ENCODE measurements at regions not wholly inside any gene's neighbourhood (a gene's known extent, or its start where the extent isn't known, plus 50 kb on each side); places are given as distances from the start of the nearest gene placed in this dataset.
"Not testable (repeated sequence)": the region's sequence is repeated elsewhere in the genome, so short reads cannot be mapped to it uniquely, and the experiment has no call there.

DNA sequence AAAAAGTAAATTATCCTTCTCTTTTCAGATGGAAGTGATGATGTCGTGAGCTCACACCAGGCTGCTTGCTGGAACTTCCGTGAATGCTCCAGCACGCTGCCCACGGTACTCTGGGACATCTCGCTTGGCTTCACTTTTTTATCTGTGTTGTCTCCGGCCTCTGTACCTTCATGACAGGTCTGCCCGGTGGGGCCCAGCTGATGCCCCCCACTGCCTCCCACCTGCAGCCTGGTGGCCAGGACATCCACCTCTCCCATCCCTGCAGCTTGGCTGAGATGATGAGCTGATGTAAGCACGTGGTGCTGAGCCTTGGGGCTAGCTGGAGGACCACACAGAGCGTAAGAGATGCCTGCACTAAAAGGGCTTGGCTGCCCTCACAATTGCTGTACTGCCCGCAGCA, 59.0 kb upstream of the HELT start:
- Histone ChIP-seq H3K27ac (ENCODE audit: low read length) (no peak overlapping the region), H3K9me3 (ENCODE audit: control insufficient read depth in 1 of 2, low read length in 2 of 2) (no peaks in the 10 kb centered on the region), H3K4me3 (ENCODE audit: low read depth in 1 of 2, low read length in 2 of 2) (no peak overlapping the region), H3K4me1 (ENCODE audit: control insufficient read depth in 1 of 2, insufficient read depth in 2 of 2, low read length in 2 of 2) (no peaks in the 10 kb centered on the region), H3K36me3 (ENCODE audit: control insufficient read depth in 1 of 2, insufficient read depth in 2 of 2, low read length in 2 of 2) (no peaks in the 10 kb centered on the region), H3K27me3 (ENCODE audit: low read depth, low read length) (no peaks in the 10 kb centered on the region)

DNA sequence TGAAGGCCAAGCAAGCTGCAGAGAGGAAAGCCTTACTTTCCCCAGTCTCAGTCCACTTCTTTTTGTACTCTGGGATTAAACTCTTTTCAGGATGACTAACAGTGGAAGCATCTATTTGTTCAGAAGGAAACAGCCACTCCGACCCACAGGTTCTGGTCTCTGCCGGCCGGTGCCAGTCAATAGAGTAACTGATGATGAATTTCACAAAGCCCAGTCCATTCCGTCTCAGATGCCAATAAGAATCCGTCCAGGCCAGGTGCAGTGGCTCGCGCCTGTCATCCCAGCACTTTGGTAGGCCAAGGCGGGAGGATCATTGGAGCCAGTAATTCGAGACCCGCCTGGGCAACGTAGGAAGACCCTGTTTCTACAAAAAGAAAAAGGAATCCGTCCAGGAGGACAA, 58.5 kb upstream of the HELT start:
- no peaks in the 10 kb centered on the region for H3K36me3 ChIP-seq (ENCODE audit: control insufficient read depth in 1 of 2, insufficient read depth in 2 of 2, low read length in 2 of 2)
- H3K4me3 ChIP-seq (ENCODE audit: low read depth in 1 of 2, low read length in 2 of 2) = no peak overlapping the region
- H3K4me1 ChIP-seq (ENCODE audit: control insufficient read depth in 1 of 2, insufficient read depth in 2 of 2, low read length in 2 of 2) = no peaks in the 10 kb centered on the region
- H3K9me3 ChIP-seq (ENCODE audit: control insufficient read depth in 1 of 2, low read length in 2 of 2) = no peaks in the 10 kb centered on the region
- H3K27ac ChIP-seq (ENCODE audit: low read length) = no peak overlapping the region
- H3K27me3 ChIP-seq (ENCODE audit: low read depth, low read length) = no peaks in the 10 kb centered on the region

DNA sequence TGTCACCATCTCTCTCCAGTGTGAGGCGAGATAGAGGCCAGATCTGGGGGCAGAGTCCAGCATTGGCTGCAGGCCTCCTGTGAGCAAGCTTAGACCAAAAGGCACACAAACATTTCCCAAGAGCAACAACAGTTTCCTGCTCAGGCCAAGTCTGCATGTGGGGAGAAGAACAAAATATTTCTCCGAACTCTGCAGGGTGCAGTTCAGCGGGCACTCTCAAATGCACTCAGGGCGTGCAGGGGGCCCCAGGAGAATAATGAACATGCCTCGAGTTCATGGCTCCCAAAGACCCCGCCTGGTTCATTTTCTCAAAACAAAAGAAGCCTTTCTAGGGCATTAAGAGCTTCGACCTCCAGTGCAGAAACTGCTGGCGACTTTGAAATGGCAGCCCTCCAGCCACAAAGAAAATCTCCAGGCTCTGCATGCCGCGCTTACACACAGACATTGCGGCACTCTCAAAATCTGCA, 57.8 kb upstream of the HELT start:
- no peaks in the 10 kb centered on the region for H3K36me3 ChIP-seq (ENCODE audit: control insufficient read depth in 1 of 2, insufficient read depth in 2 of 2, low read length in 2 of 2)
- no peaks in the 10 kb centered on the region for H3K9me3 ChIP-seq (ENCODE audit: control insufficient read depth in 1 of 2, low read length in 2 of 2)
- H3K4me3 ChIP-seq (ENCODE audit: low read depth in 1 of 2, low read length in 2 of 2) = no peak overlapping the region
- H3K27ac ChIP-seq (ENCODE audit: low read length) = no peak overlapping the region
- H3K27me3 ChIP-seq (ENCODE audit: low read depth, low read length) = no peaks in the 10 kb centered on the region
- H3K4me1 ChIP-seq (ENCODE audit: control insufficient read depth in 1 of 2, insufficient read depth in 2 of 2, low read length in 2 of 2) = no peaks in the 10 kb centered on the region

DNA sequence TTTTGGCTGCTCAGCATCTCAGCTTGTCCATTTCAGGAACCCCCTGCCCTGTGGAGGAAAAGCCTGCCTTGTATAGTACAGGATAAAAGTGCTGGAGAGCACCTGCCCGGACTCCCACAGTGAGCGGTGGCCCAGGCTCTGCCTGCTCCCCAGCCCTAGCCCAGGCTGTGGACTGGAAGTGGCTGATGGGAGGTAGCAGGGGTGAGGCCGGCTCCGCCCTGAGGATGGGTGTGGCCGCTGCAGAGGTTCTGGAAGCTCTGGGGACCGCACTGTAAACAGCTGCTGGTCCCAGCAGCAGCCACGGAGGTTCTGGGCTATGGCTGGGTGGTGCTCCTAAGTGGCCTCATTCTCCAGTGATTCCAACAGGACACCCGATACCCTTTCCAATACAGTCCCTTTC, 56.6 kb upstream of the HELT start:
- Histone ChIP-seq H3K9me3 (ENCODE audit: control insufficient read depth in 1 of 2, low read length in 2 of 2) (no peaks in the 10 kb centered on the region), H3K36me3 (ENCODE audit: control insufficient read depth in 1 of 2, insufficient read depth in 2 of 2, low read length in 2 of 2) (no peaks in the 10 kb centered on the region), H3K27me3 (ENCODE audit: low read depth, low read length) (no peaks in the 10 kb centered on the region), H3K4me1 (ENCODE audit: control insufficient read depth in 1 of 2, insufficient read depth in 2 of 2, low read length in 2 of 2) (no peaks in the 10 kb centered on the region), H3K27ac (ENCODE audit: low read length) (no peak overlapping the region), H3K4me3 (ENCODE audit: low read depth in 1 of 2, low read length in 2 of 2) (no peak overlapping the region)

DNA sequence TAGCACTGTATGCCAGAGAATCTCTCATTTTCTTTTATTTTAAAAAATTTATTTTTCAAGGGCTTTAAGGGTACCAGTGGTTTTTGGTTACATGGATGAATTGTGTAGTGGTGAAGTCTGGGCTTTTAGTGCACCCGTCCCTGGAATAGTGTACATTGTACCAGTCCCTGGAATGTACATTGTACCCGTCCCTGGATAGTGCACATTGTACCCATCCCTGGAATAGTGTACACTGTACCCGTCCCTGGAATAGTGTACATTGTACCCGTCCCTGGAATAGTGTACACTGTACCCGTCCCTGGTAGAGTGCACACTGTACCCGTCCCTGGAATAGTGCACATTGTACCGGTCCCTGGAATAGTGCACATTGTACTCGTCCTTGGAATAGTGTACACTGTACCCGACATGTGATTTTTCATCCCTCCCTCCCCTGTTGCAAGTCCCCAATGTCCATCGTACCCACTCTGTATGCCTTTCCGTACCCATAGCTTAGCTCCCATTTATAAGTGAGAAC, 56.1 kb upstream of the HELT start:
- no peaks in the 10 kb centered on the region for H3K36me3 ChIP-seq (ENCODE audit: control insufficient read depth in 1 of 2, insufficient read depth in 2 of 2, low read length in 2 of 2)
- no peaks in the 10 kb centered on the region for H3K4me1 ChIP-seq (ENCODE audit: control insufficient read depth in 1 of 2, insufficient read depth in 2 of 2, low read length in 2 of 2)
- H3K9me3 ChIP-seq (ENCODE audit: control insufficient read depth in 1 of 2, low read length in 2 of 2) = no peaks in the 10 kb centered on the region
- no peaks in the 10 kb centered on the region for H3K27me3 ChIP-seq (ENCODE audit: low read depth, low read length)
- no peak overlapping the region for H3K27ac ChIP-seq (ENCODE audit: low read length)
- H3K4me3 ChIP-seq (ENCODE audit: low read depth in 1 of 2, low read length in 2 of 2) = no peak overlapping the region

DNA sequence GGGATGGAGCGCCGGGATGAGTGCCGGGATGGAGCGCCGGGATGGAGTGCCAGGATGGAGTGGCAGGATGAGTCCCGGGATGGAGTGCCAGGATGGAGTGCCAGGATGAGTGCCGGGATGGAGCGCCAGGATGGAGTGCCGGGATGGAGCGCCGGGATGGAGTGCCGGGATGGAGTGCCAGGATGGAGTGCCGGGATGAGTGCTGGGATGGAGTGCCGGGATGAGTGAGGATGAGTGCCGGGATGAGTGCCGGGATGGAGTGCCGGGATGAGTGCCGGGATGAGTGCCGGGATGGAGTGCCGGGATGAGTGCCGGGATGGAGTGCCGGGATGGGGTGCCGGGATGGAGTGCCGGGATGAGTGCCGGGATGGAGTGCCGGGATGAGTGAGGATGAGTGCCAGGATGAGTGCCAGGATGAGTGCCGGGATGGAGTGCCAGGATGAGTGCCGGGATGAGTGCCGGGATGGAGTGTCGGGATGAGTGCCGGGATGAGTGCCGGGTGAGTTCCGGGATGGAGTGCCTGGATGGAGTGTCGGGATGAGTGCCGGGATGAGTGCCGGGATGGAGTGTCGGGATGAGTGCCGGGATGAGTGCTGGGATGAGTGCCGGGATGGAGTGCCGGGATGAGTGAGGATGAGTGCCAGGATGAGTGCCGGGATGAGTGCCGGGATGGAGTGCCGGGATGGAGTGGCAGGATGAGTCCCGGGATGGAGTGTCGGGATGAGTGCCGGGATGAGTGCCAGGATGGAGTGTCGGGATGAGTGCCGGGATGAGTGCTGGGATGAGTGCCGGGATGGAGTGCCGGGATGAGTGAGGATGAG, 52.9 kb upstream of the HELT start:
- H3K4me3 ChIP-seq (ENCODE audit: low read depth in 1 of 2, low read length in 2 of 2); H3K27ac ChIP-seq (ENCODE audit: low read length); H3K9me3 ChIP-seq (ENCODE audit: control insufficient read depth in 1 of 2, low read length in 2 of 2); H3K36me3 ChIP-seq (ENCODE audit: control insufficient read depth in 1 of 2, insufficient read depth in 2 of 2, low read length in 2 of 2); H3K27me3 ChIP-seq (ENCODE audit: low read depth, low read length); H3K4me1 ChIP-seq (ENCODE audit: control insufficient read depth in 1 of 2, insufficient read depth in 2 of 2, low read length in 2 of 2): not testable (repeated sequence)

DNA sequence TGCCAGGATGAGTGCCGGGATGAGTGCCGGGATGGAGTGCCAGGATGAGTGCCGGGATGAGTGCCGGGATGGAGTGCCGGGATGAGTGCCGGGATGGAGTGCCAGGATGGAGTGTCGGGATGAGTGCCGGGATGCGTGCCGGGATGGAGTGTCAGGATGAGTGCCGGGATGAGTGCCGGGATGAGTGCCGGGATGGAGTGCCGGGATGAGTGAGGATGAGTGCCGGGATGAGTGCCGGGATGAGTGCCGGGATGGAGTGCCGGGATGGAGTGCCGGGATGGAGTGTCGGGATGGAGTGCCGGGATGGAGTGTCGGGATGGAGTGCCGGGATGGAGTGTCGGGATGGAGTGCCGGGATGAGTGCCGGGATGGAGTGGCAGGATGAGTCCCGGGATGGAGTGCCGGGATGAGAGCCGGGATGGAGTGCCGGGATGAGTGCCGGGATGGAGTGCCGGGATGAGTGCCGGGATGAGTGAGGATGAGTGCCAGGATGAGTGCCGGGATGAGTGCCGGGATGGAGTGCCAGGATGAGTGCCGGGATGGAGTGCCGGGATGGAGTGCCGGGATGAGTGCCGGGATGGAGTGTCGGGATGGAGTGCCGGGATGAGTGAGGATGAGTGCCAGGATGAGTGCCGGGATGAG, 52.1 kb upstream of the HELT start:
- H3K9me3 ChIP-seq (ENCODE audit: control insufficient read depth in 1 of 2, low read length in 2 of 2); H3K4me1 ChIP-seq (ENCODE audit: control insufficient read depth in 1 of 2, insufficient read depth in 2 of 2, low read length in 2 of 2); H3K27ac ChIP-seq (ENCODE audit: low read length); H3K36me3 ChIP-seq (ENCODE audit: control insufficient read depth in 1 of 2, insufficient read depth in 2 of 2, low read length in 2 of 2); H3K27me3 ChIP-seq (ENCODE audit: low read depth, low read length); H3K4me3 ChIP-seq (ENCODE audit: low read depth in 1 of 2, low read length in 2 of 2): not testable (repeated sequence)

DNA sequence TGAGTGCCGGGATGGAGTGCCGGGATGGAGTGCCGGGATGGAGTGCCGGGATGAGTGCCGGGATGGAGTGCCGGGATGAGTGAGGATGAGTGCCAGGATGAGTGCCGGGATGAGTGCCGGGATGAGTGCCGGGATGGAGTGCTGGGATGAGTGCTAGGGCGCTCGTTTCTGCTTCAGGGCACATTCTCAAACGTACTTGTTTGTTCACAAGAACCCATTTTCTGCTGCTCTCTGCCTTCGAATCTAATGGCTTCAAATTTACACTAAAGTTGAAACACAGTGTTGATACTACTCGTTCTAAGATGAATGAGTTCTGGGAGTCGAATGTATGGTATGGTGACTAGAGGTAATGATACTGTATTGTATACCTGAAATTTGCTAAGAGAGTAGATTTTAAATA, 50.6 kb upstream of the HELT start:
- H3K27ac ChIP-seq (ENCODE audit: low read length); H3K36me3 ChIP-seq (ENCODE audit: control insufficient read depth in 1 of 2, insufficient read depth in 2 of 2, low read length in 2 of 2); H3K9me3 ChIP-seq (ENCODE audit: control insufficient read depth in 1 of 2, low read length in 2 of 2); H3K27me3 ChIP-seq (ENCODE audit: low read depth, low read length); H3K4me1 ChIP-seq (ENCODE audit: control insufficient read depth in 1 of 2, insufficient read depth in 2 of 2, low read length in 2 of 2); H3K4me3 ChIP-seq (ENCODE audit: low read depth in 1 of 2, low read length in 2 of 2): not testable (repeated sequence)

DNA sequence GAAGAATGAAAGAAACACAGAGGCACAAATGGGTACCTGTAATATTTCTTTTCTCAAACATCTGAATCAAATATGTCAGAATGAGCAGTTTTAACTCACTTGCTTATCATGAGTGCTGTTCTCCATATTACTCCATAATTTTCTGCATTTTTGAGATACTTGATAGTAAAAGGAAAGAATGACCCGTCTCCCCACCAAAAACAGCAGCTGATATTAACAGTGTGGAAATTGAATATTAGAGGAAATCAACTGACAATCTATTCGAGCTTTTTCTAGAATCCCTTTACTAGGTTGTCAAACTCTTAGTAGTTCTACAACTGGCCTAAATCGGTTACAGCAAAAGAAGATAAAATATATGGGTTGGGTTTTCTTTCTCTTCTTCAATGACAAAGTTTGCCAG, 49.9 kb upstream of the HELT start:
- no peak overlapping the region for H3K4me3 ChIP-seq (ENCODE audit: low read depth in 1 of 2, low read length in 2 of 2)
- H3K27ac ChIP-seq (ENCODE audit: low read length) = no peak overlapping the region
- no peaks in the 10 kb centered on the region for H3K36me3 ChIP-seq (ENCODE audit: control insufficient read depth in 1 of 2, insufficient read depth in 2 of 2, low read length in 2 of 2)
- no peaks in the 10 kb centered on the region for H3K4me1 ChIP-seq (ENCODE audit: control insufficient read depth in 1 of 2, insufficient read depth in 2 of 2, low read length in 2 of 2)
- H3K9me3 ChIP-seq (ENCODE audit: control insufficient read depth in 1 of 2, low read length in 2 of 2) = no peaks in the 10 kb centered on the region
- H3K27me3 ChIP-seq (ENCODE audit: low read depth, low read length) = no peaks in the 10 kb centered on the region

All from muscle layer of duodenum (tissue), 2 donors.